Glomerular visceral epithelial cell (primary cell): ENCODE measurements at regions not wholly inside any gene's neighbourhood (a gene's known extent, or its start where the extent isn't known, plus 50 kb on each side); places are given as distances from the start of the nearest gene placed in this dataset.

Experiments used
- DNase-seq: peaks from one replicate; pipeline ENCODE4 v3.0.0-alpha.2; 2016; ENCODE audit errors: extremely low spot score

DNA sequence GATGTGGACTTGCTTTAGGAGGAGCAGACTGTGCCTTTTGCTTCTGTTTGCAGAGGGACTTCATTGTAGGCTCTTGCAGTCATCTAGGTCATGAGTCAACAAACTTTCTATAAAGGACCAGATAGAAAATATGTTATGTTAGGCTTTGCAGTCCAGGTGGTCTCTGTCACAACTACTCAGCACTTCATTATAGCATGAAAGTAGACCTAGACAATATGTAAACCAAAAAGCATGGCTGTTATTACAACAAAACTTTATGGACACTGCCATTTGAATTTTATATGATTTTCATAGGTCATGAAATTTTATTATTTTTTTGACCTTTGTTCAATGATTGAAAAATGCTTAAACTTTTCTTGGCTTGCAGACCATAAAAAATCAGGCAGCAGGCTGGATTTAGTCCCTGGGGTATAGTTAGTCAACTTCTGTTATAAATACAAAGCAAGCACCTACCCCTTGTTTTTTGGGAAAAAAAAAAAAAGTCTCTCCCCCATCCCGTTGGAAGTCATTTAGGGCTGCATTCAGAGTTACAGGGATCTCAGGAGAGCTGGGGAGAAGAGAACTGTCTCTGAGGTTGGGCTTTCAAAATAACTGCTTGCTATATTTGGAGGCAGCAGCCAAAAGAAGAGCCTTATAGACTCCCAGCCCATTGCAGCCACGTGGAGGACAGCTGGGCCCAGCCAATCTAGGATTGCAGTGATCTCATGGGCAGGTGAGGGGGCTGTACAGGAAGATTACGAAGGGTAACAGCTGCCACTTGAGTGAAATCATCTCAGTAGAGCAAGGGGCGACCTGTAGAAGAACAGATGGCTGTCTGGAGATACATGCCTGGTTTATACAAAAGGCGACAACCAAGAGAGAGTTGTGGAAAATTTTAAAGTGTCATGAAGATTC lies 136.6 kb upstream of the TNC start:
- DNase-seq: no peak

DNA sequence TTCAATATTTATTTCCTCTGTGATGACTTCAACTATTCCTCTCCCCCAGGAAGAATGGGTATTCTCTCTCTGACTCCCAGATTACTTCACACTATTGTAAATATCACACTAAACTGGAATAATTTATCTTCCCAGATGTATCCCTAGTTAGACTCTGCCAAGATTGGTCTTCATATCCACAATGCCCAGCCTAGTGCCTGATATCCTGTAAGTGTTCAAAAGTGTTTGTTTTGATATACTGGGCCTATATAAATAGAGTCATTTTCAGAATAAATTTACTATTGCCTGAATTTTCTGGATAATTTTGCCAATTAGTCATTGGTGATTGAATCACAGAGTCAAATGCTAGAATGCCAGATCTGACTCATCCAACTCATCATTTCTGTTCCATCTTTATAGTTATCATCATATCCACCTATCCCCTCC lies 143.7 kb upstream of the TNC start:
- DNase-seq: peak; percentile 35

DNA sequence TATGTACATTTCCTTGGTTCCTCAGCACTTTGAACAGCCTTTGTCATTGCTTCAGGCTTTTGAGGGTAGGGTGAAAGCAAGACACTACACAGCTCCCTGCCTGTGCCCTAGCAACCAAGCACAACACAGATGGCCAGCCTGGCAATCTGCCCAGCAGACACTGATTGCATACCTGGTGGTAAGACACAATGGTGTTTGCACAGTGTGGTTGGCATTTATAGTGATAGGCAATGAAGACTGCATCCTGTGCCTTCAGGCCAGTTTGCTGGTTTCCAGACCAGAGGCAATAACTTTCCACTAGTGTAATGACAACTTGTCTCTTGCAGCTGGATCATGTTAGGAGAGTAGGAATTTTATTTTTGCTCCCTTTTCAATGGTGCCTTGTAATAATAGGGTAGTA lies 144.5 kb upstream of the TNC start:
- peak; percentile 100 for DNase-seq

DNA sequence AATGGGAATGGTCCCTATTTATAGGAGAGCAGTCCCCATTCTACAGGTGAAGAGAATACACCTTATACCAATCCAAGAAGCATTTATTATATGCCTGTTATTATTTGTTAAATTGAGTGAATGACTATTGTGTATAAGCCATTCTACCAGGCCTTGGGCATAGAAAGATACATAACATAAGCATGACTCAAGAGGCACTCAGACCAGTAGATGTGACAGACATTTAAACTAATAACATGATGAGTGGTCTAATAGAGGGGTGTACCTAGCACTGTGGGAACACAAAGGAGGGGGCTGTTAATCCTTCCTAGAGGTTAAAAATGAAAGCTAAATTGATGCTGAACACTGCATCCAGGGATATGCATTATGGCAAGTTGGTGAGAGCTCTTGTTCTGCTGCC lies 145.0 kb upstream of the TNC start:
- DNase-seq: peak; percentile 56

DNA sequence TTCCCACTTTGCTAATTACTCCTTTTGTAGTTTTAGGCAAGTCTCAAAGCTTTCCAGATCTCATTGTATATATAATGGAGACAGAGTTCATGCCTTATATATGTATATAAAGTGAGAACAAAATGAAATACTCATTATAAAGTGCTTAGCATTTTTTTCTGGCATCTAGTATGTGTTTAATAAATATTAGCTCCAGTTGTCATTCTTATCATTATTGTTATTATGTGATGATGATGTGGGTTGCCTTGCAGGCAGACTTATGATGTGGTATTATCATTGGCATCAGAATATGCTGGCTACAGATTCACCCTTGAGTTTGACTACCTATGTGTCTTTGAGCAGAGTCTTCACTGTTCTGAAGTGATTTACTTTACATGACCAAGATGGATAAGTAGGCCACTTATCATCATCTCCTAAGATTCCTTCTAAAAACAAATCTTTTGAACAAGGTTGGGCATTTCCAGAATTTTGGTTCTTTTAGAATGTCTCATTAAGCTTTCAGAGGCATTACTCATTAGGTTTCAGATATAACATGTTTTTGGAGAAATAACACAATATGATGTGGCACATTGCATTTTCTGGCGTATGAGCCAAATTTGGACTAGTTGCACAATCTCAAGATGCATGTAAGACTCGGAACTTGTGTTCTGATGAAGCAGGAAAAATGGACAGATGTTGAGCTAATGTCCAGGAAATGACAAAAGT lies 145.6 kb upstream of the TNC start:
- no peak for DNase-seq

DNA sequence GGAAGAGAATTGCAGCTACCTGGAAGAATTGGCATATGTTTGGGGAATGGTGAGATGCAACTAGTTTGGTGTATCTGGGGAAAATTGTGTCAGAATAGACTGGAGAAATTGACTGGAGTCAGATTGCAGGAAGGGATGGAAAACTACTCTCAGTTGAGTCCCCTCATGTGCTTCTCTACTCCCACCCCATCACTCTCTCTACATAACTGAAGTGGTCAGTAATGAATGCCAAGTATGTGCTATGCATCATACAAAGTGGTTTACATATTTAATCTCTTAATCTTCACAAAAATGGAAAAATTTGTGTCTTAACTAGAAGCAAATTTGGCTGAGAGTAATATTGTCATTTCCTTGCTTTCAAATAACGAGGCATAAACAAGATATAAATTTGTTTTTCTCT lies 146.4 kb upstream of the TNC start:
- DNase-seq: peak; percentile 26

DNA sequence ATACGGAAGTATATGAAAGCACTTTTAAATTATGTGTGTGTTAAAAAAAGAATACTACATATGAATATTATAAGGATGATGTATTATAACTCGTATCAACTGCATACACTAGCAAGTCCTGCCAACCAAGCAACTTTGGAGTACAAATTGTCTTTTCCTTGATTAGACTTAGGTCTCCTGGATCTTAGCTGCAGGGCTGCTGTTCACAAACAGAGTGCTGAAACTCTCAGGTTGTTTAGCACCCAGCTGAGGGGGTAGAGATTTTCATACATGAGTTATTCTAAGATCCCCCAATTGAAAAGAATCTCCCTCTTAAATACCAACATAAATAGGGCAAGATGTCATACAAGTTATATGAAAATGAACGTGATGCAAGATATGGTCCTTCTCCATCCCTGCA lies 149.8 kb upstream of the TNC start:
- no peak for DNase-seq

DNA sequence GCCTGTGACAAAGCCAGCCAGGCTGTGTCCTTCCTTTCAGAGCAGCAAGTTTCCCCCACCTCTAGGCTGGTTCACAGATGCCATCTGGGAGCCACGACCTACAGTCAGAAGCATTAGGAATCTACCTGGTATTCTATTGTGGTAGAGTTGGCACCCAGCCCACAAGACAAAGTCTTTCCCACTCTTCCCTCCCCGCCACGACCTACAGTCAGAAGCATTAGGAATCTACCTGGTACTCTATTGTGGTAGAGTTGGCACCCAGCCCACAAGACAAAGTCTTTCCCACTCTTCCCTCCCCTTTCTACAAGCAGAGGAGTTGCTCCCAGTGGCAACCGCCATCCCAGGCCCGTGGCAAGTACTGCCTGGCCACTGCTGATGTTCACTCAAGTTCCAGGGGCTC lies 157.8 kb upstream of the TNC start:
- peak; percentile 88 for DNase-seq

DNA sequence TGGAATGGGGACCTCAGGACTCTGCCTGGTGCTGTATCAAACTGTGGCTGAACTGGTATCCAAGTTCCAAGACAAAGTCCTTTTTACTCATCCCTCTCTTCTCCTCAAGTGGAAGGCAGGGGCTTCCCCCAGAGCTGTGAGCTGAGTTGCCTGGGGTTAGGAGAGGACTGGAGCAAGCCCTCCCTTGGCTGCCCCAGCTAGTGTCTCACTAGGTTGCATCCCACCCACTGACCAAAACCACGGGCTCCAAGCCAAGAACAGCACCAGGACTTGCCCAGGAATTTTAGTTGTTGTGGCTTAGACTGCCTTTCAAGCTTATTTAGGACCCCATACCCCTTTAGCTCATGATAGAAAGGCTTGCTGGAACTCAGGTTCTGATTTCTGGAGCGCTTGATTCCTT lies 158.7 kb upstream of the TNC start:
- peak; percentile 90 for DNase-seq

DNA sequence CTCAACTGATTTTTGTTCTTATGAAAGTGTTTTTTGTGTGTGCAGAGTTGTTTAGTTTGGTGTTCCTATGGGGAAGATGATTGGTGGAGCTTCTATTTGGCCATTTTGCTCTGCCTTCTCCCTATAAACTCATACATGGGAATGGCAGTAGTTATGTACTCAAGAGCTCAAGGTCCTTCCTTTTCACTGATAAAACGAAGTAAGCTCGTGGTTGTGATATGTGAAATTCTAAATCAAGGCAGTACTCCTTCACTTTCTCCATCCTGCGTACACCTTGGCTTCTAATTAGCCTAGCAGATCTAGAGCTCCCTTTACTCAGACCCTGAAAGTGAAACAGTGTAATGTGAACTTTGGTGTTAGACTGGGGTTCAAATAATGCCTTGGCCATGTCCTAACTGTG lies 159.3 kb upstream of the TNC start:
- DNase-seq: no peak

DNA sequence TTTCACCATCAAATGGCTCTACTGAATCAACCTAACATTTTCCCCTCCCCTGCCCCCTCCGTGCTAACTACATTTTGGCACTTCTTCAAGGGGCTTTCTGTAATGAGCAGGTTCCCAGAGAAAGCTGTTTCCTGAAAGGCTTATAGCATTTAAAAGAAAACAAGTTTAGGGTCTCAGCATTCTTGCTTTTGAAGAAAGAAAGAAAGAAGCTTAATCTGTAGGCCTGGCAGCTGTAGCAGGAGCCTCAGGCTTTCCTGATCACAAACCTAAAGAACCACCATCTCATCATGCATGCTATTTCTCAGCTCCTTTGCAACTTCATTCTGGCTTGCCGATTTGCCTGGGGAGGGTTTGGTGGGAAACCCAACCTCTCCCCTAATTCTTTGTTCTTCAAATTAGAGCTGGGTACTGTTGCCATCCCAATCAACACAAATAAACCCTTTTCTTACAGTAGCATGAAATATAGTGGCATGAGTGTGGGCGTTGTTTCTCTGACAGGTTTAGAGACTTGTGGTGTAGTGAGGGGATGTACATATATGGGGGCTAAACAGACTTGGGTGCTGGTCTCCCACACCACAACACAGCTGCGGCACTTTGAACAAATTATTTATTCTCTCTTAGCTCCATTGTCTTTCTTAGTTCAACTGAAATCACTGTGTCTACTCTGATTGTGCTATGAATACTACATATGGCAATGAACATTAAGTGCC lies 160.5 kb upstream of the TNC start:
- no peak for DNase-seq

DNA sequence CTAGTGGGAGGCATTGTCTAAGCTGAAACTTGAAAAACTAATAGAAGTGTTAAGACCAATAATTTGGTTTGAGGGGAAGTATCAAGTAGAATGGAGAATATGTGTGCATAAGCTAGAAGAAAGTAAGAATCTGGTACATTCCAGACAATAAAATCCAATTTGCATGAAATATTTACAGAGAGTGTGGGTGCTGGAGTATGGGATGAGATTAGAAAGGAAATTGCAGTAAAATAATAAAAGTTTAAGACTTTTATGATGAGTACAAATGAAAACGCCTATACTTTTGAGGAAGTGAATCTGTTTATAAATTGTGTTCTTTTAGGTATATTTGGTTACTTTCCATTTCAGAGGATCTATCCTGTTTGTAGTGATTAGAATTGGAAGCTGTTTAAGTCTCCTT lies 165.4 kb upstream of the TNC start:
- no peak for DNase-seq

DNA sequence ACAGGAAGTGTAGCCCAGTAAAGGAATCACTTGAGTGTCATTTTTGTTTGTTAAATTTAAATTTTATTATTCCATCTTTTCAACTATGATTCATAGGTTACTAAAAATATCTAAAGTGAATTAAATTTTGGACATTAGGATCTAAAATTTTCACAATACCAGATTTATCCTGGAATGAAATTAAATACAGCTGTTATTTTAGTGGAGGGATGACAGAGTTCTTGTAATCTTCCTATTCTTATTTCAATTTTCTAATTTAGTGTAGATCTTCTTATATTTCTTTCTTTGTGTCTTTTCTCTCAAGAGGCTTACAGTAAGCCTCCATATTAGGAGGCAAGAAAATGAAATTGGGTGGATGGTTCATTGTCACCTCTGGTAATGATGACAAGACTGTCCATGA lies 167.9 kb upstream of the TNC start:
- DNase-seq: no peak

DNA sequence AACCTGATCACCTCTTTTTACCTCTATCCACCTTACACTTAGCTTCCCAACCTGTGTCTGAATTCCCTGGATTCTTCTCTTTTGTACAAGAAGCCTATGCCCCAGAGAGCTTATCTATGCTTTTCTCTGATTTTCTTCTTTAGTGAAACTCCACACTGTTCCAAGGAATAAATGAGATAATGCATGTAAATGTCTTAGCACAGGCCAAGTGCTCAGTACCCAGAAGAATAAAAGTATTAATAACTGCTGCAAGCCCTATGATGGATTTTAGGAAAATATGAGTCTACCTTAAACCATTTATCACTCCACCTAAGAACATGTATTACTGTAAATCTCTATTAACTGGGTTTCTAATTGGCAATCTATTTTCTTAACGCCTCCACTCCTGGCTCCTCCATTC lies 168.5 kb upstream of the TNC start:
- no peak for DNase-seq

DNA sequence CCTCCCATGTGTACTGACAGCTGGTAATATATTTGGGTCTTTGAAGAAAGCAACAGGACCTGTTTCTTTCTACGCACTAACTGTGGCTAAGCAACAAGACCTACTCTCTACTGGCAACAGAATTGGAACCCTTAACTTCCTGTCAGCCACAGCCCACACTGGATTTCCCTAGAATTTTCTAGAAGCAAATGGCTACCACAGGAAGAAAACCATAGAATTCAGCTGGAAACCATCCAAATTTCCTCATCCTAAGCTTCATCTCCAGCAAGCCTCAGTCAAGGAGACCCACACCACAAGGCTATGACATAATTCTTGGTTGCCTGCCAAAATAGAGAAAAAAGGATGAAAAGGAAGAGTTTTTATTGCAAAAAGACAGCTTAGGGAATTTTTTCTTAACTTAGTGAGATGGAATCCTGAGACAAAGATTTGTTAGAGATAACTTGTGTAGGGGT lies 171.8 kb upstream of the TNC start:
- DNase-seq: peak; percentile 95

DNA sequence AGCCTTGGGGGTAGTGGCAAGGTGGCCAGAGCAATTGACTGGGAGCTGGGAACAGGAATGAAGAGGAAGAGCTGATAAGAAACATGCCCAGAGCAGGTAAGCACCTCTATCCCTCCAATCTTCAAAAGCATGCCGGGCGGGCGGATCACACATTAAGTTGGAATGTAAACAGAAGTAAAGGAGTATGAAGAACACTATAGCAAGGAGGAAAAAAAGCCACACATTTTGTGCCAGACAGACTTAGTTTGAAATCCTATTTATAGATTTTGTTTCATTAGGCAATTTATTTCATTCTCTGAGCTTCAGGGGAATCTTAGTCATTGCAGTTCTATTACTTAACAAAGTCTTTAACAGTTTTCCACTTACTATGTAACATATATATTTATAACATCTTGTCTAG lies 173.9 kb upstream of the TNC start:
- DNase-seq: no peak

DNA sequence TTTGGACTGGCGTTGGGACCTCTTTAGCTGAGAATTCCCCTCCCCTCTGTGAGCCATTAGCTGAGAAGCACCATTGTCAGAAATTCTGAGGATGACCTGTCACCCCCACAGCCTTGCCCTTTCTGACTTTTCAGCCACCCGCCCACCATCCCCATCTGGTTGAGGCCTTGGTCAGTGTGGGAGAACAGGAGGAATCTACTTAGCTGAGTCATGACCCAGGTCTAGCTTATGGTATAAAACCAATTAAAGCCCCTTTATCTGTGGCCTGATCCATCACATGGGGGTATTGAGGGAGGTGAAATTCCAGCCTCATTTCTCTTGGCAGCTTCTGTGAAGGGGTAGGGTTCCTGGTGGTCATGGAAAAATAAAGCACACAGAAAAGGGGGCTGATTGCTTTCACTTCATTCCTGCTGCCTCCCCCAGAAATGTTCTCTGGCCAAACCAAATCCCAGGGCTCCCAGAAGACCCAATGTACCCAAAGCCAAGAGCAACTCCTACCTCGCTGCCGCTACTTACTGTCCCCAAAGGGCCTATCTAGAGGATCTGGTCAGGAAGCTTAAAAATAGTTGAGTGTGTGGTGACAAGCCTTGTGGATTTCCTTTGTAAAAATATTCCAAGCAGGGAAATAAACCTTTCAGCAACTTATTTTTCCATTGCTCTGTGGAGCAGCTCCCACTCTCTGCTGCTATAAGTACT lies 174.8 kb upstream of the TNC start:
- DNase-seq: no peak

DNA sequence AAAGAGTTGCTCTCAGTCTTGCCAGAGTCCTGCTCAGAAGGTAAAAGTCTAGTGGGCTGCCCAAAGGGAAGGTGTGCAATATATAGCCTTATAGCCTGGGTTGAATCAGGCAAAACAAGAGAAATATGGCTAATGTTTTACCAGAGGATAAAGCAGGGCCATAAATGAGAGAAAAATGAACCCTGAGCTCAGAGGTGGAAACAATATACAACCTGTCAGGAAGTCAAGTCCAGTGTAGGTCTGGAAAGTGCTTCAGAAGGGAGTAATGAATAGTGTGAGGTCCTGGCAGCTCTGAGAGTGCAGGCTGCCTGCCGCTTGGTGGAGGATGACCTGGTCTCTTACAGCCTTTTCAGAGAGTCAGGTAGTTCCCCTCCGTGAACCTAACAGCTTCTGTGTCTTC lies 177.8 kb upstream of the TNC start:
- DNase-seq: no peak

DNA sequence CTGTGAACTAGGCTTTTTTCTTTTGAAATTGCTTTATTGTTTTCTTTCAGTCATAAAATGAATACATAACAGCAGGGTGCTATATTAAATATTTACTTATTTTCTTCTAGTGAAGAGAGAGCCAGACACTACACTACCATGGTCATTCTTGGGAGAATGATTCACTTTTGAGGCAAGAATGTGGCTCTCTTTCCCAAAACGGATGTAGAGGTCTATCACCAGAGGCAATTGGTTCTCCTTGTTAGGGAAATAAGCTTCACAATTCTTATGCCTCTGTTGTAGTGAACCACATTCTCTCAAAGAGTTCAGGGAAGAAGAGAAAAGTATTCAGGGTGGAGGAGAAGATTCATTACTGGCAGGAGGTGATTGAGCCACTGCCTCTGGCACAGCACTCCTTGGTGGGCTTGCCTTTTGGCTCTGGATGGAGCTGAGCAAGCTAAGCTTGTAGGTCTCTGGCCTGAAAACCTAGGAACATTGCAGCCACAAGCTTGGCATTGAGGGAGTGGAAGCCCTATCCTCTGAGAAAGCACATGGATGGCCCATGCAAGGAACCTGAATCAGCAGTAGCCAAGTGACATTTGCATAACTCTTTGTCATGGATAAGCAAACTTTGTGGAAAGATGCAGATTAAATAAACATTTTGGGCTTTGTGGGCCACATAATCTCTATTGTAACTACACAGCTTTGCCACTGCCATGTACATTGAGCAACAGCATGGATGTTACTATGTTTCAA lies 179.0 kb upstream of the TNC start:
- no peak for DNase-seq

DNA sequence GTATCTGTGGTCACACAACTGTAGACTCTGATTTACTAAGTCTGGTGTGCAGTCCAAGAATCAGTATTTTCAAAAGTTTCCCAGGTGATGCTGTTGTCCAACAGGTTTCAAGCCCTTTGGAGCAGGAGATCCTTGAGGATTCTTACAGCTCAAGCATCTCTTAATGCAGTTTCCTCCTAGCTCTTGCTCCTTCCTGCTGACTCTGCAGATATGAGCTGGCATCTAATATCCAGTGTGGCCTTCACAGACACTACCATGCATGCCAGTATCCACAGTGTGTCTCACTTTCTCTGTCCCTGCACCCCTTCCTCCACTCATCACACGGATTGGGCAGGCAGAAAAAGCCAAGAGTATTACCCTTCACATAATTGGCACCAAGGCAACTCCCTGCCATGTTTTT lies 182.2 kb upstream of the TNC start:
- no peak for DNase-seq

DNA sequence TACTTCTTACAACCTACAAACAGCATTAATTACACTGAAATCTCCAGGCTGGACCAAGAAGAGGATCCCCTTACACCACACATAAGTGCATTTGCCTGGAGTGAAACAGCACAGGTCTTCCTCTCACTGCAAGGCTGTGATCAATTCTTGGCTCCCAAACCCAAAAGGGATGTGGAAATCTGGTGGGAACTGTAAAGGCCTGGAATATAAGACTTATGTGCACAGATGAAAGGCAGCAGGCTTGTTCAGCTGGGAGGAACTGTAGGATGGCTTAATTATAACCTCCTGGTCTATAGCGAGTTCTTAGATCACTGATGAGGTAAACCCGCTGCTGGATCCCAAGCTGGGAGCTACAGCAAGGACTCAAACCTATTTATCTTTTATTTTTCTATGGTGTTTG lies 182.9 kb upstream of the TNC start:
- no peak for DNase-seq
